Stimulated activated CD4-positive, alpha-beta T cell treated with anti-CD3 and anti-CD28 coated beads, Interleukin-15, amount 100 ng/mL, for 48 hours (primary cell): ENCODE measurements at regions not wholly inside any gene's neighbourhood (a gene's known extent, or its start where the extent isn't known, plus 50 kb on each side); places are given as distances from the start of the nearest gene placed in this dataset.
"Not testable (repeated sequence)": the region's sequence is repeated elsewhere in the genome, so short reads cannot be mapped to it uniquely, and the experiment has no call there.

Experiments
- DNase-seq, 2 donors: peaks; one replicate each; pipeline ENCODE4 v3.0.0-alpha.2; 2020; ENCODE audit warnings: low read depth in 2 of 2

DNA sequence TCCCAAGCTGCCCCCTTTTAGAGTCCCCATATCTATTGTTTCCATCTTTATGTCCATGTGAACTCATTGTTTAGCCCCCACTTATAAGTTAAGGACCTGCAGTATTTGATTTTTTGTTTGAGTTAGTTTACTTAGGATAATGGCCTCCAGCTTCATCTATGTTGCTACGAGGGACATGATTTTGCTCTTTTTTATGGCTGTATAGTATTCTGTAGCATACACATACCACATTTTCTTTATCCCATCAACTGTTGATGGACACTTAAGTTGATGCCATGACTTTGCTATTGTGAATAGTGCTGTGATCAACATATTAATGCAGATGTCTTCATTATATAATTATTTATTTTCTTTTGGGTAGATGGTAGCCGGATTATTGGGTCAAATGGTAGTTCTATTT is 576.9 kb downstream of the ANKRD7 start:
- DNase-seq: no peak

DNA sequence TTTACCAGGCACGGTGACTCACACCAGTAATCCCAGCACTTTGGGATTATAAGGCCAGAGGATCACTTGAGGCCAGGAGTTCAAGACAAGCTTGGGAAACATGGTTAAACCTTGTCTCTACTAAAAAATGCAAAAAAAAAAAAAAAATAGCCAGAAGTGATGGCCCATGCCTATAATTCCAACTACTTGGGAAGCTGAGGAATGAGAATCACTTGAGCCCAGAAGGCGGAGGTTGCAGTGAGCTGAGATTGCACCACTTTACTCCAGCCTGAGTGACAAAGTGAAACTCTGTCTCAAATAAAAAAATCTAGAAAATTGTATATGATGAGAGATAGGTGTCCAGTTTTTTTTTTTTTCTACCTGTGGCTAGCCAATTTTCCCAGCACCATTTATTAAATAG is 578.2 kb downstream of the ANKRD7 start:
- no peak for DNase-seq

DNA sequence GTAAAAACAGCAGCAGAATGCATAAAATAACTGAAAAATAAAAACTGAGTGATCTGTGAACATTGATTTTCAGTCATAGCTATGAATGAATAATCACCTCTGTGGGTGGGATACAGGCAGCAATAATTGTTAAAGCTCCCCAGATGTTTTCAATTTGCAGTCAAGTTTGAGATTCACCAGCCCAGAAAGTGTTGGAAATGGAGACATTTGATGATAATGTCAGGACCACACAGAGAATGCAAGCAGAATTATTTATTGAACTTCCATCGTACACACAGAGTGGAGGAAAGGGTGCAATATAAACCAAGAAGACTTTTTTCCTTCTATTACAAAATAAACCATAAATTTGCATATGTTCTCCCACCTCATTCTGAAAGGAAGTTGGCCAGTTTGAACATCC is 601.7 kb downstream of the ANKRD7 start:
- no peak for DNase-seq

DNA sequence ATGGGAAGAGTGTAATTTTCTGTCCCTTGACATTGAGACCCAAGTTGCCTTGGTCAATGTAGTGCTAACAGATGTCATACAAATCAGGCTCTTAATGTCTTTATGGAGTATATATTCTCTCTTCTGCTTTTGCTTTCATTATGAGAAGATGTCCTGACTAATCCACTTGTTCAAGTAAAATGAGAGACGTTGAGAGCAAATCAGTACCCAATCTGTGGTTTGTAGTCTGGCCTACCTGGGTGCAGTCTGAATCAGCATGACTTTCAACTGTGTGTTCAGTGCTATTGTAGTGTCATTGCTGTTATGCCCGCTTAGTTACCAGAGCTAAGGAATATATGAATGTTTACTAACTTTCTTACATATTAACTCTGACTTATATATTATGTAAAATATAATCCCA is 612.4 kb downstream of the ANKRD7 start:
- DNase-seq: no peak

GRCh38 chr7:118839515-118839914 is 615.0 kb downstream of the ANKRD7 start:
- DNase-seq: no peak

DNA sequence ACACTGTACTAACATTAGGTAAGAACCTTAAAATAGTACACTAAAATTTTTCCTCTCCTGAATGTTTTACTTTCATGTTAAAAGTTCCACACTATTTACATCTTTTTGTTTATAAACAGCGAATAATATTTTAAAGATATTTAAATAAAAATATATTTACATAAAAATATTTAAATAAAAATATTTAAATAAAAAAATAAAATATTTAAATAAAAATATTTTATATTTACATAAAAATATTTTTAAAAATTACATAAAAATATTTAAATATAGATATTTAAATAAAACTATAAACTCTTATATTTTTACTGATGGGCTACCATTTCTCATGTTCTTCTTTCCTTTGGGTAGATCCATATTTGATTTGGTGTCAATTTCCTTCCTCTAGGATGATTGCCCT is 619.0 kb downstream of the ANKRD7 start:
- no peak for DNase-seq

- DNase-seq: no peak
Observed at GRCh38 chr7:118844748-118845147, 620.2 kb downstream of the ANKRD7 start.

GRCh38 chr7:118845791-118846190 is 621.3 kb downstream of the ANKRD7 start:
- no peak for DNase-seq

- no peak for DNase-seq
Observed at GRCh38 chr7:118846977-118847376, 622.5 kb downstream of the ANKRD7 start.

DNA sequence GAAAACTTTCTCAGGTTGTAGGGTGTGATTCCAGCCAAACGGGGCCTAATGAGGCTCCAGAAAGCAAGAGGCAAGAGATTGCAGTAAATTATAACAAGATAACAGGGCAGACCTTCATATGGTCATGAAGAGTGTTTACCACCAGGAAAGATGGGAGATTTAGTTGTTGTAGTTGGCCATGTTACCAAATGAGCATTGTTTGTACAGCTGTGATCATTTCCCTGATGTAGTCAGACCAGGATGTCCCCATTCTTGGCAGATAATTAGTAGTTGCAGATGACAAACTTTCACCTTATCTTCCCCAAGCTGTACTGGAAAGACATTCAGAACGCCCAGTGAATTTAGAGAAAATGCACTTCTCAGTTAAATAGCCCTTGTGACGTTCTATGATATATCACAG is 630.8 kb downstream of the ANKRD7 start:
- no peak for DNase-seq

DNA sequence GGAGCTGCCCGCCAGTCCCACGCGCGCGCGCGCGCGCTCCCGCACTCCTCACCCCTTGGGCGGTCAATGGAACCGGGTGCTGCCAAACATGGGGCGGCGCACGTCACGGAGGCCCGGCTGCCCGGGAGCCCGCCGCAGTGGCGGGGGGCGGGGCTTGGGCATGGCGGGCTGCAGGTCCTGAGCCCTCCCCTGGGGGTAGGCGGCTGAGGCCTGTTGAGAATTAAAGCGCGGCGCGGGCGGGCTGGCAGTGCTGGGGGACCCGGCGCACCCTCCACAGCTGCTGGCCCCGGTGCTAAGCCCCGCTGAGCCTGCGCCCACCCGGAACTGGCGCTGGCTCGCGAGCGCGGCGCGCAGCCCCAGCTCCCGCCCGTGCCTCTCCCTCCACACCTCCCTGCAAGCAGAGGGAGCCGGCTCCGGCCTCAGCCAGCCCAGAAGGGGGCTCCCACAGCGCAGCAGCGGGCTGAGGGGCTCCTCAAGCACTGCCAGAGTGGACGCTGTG is 634.2 kb downstream of the ANKRD7 start:
- no peak for DNase-seq

DNA sequence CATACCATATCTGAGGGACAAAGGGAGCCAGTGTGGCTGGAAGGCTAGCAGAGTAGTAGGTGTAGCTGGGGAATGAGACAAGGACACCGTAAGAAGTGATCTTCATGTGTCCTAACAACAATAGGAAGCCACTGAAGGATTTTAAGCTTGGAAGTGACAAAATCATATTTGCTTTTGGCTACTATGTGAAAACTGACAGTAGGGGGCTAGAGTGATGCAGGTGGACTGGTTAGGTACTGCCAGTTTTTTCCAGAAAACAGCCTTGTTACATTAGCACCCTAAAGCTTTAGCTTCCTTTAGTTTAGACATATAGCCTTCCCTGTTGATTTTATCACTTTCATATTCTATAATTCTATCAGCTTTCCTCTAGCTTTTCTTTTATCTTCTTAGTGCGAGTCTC is 637.1 kb downstream of the ANKRD7 start:
- DNase-seq: no peak

GRCh38 chr7:118862740-118863139 is 638.2 kb downstream of the ANKRD7 start:
- no peak for DNase-seq

DNA sequence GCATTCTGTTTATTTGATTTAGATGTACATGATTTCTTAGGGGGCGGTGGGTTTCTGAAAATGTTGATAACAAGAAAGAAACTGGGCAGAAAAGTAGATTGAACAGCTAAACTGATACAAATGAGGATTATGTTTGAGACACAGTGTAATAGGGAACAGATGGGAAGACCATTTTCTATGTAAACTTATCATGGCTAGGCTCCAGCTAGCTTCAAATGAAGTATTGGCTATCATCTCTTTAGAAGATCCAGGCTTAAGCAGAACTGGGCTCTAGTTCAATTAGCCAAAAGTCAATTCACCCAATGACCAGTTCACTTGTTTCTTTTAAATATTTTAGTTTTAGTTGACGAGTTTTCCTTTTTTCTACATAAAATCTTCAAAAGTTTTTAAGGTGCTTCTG is 639.5 kb downstream of the ANKRD7 start:
- DNase-seq: no peak

GRCh38 chr7:118867860-118868259 is 643.4 kb downstream of the ANKRD7 start:
- DNase-seq: no peak

DNA sequence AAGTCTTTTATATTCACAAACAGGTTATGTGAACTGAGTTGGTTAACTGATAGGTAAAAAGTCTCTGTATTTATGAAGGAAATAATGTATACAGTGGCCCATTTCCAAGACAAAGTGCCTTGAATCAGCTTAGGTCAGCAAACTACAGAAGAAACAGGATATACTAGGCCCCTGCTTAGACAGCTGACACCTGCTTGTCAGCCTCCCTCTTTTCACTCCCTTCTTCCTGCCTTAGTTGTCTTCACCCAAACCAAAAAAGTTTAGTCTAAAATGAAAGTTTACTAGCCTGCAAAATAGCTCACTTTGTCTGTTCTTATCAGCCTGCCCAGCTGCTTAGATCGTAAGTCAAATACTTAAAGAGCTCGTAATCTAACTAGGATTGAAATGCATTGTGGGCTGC is 644.6 kb downstream of the ANKRD7 start:
- DNase-seq: not testable (repeated sequence)

DNA sequence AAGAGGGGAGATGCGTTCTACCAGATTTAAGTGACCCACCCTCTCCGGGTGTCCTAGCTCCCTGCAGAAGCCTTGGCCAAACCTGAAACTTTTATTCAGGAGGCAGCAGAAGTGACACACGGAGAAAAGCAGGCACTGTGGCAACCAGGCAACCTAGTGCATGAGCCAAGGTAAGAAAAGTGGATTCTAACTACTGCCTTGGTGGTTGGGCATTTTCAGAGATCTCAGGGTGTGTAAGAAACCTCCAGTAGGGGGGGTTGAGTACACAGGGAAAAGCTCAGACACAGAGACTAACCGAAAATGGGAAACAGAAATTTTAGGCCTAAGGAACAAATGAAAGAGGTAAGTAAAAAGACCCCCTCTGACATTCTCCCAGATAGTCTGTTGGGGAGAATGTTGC is 645.7 kb downstream of the ANKRD7 start:
- no peak for DNase-seq

DNA sequence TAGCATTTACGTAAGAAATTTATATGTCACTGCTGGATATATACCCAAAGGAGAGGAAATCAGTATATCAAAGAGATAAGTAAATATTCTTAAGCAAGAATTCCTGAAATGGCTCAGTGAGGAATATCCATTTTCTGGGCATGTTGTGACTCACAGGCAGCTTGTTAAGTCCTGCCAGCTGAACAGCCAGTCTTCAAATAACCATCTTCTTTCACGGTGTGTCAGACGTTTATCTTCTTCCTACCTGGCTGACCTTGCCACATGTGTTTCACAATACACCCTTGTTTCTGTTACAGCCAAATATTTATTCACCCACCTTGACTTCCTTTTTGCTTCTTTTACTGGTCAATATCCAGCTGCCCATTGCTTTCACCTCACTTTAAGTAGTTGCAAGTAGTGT is 648.1 kb downstream of the ANKRD7 start:
- no peak for DNase-seq

DNA sequence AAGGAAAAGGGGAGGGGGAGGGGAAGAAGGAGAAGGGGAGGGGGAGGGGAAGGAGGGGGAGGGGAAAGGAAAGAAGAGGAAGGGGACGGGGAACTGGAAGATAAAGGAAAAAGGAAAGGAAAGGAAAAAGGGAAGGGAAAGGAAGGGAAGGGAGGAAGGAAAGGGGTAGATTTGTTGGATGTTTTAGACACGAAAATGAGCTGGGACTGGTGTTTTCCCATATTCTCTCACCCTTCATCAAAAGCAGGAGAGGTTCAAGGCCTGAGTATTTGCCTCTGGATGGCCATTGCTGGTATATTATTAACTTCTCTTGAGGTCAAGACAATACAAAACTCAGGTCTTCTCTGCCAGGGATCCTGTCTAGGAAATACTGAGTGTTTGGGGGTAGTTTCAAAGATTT is 652.7 kb downstream of the ANKRD7 start:
- DNase-seq: no peak

GRCh38 chr7:118878336-118878735 is 653.8 kb downstream of the ANKRD7 start:
- no peak for DNase-seq

GRCh38 chr7:118898284-118898683 is 673.8 kb downstream of the ANKRD7 start:
- DNase-seq: no peak

DNA sequence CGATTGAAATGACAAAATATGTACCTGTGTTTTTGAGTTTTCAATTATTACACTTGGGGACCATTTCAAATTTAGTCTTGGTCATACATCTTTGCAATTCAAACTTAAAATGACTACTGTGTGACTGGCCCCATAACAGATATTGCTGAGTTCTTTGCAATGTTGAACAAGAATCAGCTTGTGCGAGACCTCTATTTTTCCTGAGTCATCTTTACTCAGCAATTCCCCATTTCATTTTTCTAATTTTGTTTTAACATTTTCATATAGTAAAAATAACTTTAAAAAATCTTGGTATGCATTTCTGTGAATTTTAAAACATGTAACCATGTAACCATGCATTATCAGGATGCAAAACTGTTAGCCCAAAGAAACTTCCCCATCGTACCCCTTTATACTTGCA is 678.1 kb downstream of the ANKRD7 start:
- no peak for DNase-seq

- DNase-seq: no peak
Observed at GRCh38 chr7:118907911-118908527, 683.5 kb downstream of the ANKRD7 start.

DNA sequence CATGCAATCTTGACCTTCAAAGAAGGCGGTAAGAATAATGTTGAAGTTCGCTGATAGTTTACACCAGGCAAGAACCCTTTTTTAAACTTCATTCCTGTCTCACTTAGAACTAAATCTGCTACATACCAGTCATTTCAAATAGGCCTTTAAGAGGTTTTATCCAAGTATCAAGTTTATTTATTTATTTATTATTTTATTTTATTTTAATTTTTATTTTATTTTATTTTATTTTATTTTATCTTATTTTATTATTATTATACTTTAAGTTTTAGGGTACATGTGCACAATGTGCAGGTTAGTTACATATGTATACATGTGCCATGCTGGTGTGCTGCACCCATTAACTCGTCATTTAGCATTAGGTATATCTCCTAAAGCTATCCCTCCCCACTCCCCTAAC is 691.6 kb downstream of the ANKRD7 start:
- DNase-seq: not testable (repeated sequence)
